Testis (tissue), 2 donors: ENCODE measurements at regions not wholly inside any gene's neighbourhood (a gene's known extent, or its start where the extent isn't known, plus 50 kb on each side); places are given as distances from the start of the nearest gene placed in this dataset.
"Not testable (repeated sequence)": the region's sequence is repeated elsewhere in the genome, so short reads cannot be mapped to it uniquely, and the experiment has no call there.

Experiments
- DNase-seq: peaks from one replicate; pipeline ENCODE4 v3.0.0-alpha.2; 2019
- H3K27ac ChIP-seq, 2 donors: fragments of 200-600 bp; sonication (generic); one replicate each; pipeline ENCODE4 v1.5.1; 2019
- H3K27me3 ChIP-seq: fragments of 200-600 bp; sonication (generic); one replicate; pipeline ENCODE4 v1.5.1; 2019
- H3K36me3 ChIP-seq: fragments of 200-600 bp; sonication (generic); one replicate; pipeline ENCODE4 v1.5.1; 2017; ENCODE audit warnings: low read depth; ENCODE audit errors: missing control alignments
- H3K4me1 ChIP-seq: fragments of 200-600 bp; sonication (generic); one replicate; pipeline ENCODE4 v1.5.1; 2019
- H3K4me3 ChIP-seq, 2 donors: fragments of 200-600 bp; sonication (generic); one replicate each; pipeline ENCODE4 v1.5.1; 2017 to 2019
- H3K9me3 ChIP-seq: fragments of 200-600 bp; sonication (generic); one replicate; pipeline ENCODE4 v1.5.1; 2017
- POLR2A ChIP-seq: fragments of 450-650 bp; IDR thresholded peaks from one replicate; pipeline ENCODE4 v1.6.1; 2017; ENCODE audit warnings: antibody characterized with exemption, mild to moderate bottlenecking, moderate library complexity
- WGBS, 2 donors: methylation state at CpG; one replicate each; pipeline ENCODE4 v1.1.5; 2018; 5-methylcytosine and 5-hydroxymethylcytosine counted together
- intact Hi-C: fragments of 100-400 bp; cut with DNase I; formaldehyde crosslinking; loops from one replicate; pipeline ENCODE4 v1.15.1; 2023; ENCODE audit warnings: low total_unique reads
- TF ChIP-seq, protein P1 (sequence below), 3 experiments: fragments of 450-650 bp in 2 of 3; fragments of 200-600 bp in 1 of 3; sonication (generic) in 1 of 3; IDR thresholded peaks; one replicate each; pipeline ENCODE4 v1.5.1; 2016 to 2019; ENCODE audit warnings: antibody characterized with exemption in 3 of 3, mild to moderate bottlenecking in 2 of 3, moderate library complexity in 1 of 3

DNA sequence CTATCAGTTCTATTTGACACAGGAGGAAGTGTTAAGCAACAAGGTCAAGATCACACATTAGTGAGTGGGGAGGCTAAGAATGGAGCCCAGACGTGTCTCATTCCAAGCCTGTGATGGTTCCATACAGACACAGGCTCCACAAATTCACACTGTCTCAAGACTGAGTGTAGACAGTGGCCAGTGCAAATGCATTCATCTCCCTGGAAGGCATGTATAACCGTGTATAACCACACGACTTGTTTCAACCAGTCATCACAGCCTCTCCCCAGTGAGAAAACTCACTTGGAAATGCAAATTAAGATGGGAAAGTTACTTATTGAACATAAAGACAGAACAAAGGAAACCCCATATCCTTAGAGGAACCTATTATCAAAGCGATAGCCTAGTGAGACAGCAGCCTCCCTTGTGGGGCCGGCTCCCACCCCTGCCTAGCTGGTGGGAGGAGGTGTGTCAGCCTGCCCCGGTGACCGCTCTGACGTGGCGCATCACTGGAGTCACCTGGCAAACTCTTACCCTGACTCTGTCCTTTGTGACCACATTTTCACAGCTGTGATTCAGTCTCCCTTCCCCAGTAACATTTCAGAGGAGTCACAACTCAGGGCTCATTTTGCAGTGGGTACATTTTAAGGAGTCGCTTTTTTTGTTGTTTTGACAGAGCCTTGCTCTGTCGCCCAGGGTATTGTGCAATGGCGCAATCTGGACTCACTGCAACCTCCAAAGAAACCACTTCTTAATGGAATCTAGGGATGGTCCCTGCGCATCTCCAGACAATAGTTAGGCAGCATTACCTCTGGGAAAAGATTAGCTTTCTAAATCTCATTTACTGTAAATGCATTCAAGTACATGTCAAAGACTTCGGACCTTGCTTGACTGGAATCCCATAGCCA, 126.6 kb upstream of the PARD3 start:
- Histone ChIP-seq H3K9me3 (no peaks in the 10 kb centered on the region), H3K36me3 (no peaks in the 10 kb centered on the region), H3K27me3 (no peaks in the 10 kb centered on the region), H3K4me3 (no peak overlapping the region), H3K4me1 (no peaks in the 10 kb centered on the region), H3K27ac (no peak overlapping the region)
- WGBS, 2 donors, result 85 to 87% methylated on average over 14 of the region's 14 CpGs
- TF ChIP-seq POLR2A, result no peak
- TF ChIP-seq, protein P1, sequence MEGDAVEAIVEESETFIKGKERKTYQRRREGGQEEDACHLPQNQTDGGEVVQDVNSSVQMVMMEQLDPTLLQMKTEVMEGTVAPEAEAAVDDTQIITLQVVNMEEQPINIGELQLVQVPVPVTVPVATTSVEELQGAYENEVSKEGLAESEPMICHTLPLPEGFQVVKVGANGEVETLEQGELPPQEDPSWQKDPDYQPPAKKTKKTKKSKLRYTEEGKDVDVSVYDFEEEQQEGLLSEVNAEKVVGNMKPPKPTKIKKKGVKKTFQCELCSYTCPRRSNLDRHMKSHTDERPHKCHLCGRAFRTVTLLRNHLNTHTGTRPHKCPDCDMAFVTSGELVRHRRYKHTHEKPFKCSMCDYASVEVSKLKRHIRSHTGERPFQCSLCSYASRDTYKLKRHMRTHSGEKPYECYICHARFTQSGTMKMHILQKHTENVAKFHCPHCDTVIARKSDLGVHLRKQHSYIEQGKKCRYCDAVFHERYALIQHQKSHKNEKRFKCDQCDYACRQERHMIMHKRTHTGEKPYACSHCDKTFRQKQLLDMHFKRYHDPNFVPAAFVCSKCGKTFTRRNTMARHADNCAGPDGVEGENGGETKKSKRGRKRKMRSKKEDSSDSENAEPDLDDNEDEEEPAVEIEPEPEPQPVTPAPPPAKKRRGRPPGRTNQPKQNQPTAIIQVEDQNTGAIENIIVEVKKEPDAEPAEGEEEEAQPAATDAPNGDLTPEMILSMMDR (IDR thresholded peaks at IDR 0.05), result no peak
- intact Hi-C loops, result no loop called here
- DNase-seq, result no peak

DNA sequence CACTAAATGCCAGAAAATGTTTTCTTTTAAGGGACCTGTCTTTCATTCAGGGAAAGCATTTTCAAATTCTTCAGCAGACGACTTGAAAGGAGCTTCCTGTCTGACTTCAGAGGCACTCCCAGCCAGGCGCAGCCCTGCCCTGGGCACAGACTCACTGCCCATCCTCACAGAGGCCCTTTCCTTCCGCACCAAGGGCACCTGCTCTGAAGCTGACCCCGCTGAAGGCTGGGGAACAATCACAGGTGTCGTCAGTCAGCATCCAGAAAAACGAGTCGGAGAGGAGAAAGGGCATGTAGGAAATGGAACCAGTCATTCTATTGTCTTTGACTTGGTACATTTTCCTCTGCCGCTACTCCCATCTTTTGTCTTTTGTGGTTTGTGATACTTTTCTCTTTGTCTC, 125.3 kb upstream of the PARD3 start:
- Histone ChIP-seq H3K36me3 (no peaks in the 10 kb centered on the region), H3K4me1 (no peaks in the 10 kb centered on the region), H3K4me3 (no peak overlapping the region), H3K27me3 (no peaks in the 10 kb centered on the region), H3K27ac (no peak overlapping the region), H3K9me3 (no peaks in the 10 kb centered on the region)
- DNase-seq, result no peak
- TF ChIP-seq, protein P1 (IDR thresholded peaks at IDR 0.05), result no peak
- no peak for TF ChIP-seq POLR2A
- 76 to 77% methylated on average over 8 of the region's 8 CpGs for WGBS, 2 donors
- intact Hi-C loops, result no loop called here

DNA sequence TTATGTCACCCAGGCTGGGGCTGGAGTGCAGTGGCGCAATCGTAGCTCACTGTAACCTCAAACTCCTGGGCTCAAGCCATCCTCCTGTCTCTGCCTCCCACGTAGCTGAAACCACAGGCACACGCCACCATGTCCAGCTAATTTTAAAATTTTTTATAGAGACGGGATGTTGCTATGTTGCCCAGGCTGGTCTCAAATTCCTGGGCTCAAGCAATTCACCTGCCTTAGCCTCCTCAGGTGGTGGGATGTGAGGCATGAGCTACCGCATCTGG, 123.2 kb upstream of the PARD3 start:
- no peaks in the 10 kb centered on the region for H3K4me1 ChIP-seq
- no peak for DNase-seq
- H3K36me3 ChIP-seq, result no peaks in the 10 kb centered on the region
- no peak overlapping the region for H3K4me3 ChIP-seq
- whole genome bisulfite sequencing, 2 donors, result 88 to 90% methylated on average over 6 of the region's 6 CpGs
- H3K9me3 ChIP-seq, result no peaks in the 10 kb centered on the region
- intact Hi-C loops, result no loop called here
- TF ChIP-seq POLR2A, result no peak
- TF ChIP-seq, protein P1 (IDR thresholded peaks at IDR 0.05), result no peak
- no peaks in the 10 kb centered on the region for H3K27me3 ChIP-seq
- no peak overlapping the region for H3K27ac ChIP-seq

DNA sequence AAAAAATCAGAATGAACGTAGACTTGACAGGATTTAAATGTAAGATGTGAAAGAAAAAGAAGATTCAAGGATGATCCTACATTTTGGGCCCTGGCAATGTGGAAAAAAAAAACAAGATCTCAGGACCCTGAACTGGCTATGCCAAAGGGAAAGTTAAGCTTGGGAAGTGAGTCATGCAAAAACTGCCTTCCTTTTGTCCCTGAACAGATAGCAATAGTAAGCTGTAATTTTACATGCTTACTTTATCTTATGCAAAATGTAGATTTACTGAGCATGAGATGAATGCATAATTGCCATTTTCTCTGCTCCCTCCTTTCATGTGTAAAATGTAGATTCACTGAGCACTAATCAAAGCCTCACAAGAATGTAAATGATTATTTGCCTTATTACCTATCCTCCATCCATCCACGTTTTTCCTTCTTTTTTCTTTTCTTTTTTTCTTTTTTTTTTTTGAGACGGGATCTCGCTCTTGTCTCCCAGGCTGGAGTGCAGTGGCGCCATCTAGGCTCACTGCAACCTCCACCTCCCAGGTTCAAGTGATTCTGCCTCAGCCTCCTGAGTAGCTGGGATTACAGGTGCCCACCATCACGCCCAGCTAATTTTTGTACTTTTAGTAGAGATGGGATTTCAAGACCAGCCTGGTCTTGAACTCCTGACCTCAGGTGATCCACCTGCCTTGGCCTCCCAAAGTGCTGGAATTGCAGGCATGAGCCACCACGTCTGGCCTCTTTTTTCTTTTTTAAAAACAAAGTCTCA, 122.7 kb upstream of the PARD3 start:
- H3K9me3 ChIP-seq, H3K4me3 ChIP-seq, intact Hi-C loops, H3K27me3 ChIP-seq, H3K36me3 ChIP-seq, H3K27ac ChIP-seq, DNase-seq, H3K4me1 ChIP-seq: not testable (repeated sequence)
- TF ChIP-seq, protein P1 (IDR thresholded peaks at IDR 0.05), result peak in 1 of 3 experiments; percentile 8
- 64 to 73% methylated on average over 7 of the region's 7 CpGs for whole genome bisulfite sequencing, 2 donors
